ENCODE measurements at regions not wholly inside any gene's neighbourhood (a gene's known extent, or its start where the extent isn't known, plus 50 kb on each side); places are given as distances from the start of the nearest gene placed in this dataset.

DNA sequence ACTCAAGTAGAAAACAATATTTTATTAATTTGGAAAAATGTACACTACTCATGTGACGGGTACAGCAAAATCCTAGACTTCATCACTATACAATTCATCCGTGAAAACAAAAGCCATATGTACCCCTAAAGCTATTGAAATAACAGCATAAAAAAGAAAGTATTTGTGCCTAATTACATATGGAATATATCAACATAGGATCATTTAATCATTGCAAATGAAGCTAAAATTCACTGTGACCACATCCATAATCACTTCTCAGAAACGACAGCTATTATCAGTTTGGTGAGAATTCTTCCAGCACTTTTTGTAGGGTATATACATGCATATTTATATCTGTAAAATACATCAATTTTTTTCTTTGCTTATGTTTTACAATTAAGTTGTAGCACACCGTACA lies 128.0 kb downstream of the ARL4A start:
- no peak for TF ChIP-seq SP1 (IDR thresholded peaks at IDR 0.05)
- no peak for TF ChIP-seq LEF1 (IDR thresholded peaks at IDR 0.05; ENCODE audit: borderline replicate concordance)
- TF ChIP-seq HDGF (IDR thresholded peaks at IDR 0.05; ENCODE audit: borderline replicate concordance): no peak
- TF ChIP-seq FOXA1 (IDR thresholded peaks at IDR 0.05): no peak
- no peak for TF ChIP-seq SUZ12 (IDR thresholded peaks at IDR 0.05)
- no peak for TF ChIP-seq L3MBTL2 (conservative IDR thresholded peaks at IDR 0.05)
- TF ChIP-seq FOXM1 (IDR thresholded peaks at IDR 0.05; ENCODE audit: borderline replicate concordance): no peak
- no peak for TF ChIP-seq NFRKB (IDR thresholded peaks at IDR 0.05)
- TF ChIP-seq FOXK2 (IDR thresholded peaks at IDR 0.05): no peak
- TF ChIP-seq BHLHE40 (IDR thresholded peaks at IDR 0.05; ENCODE audit: borderline replicate concordance): no peak
- no peak for TF ChIP-seq PKNOX1 (IDR thresholded peaks at IDR 0.05)
- no peak for TF ChIP-seq TARDBP (IDR thresholded peaks at IDR 0.05)

All from HEK293T (cell line).